ENCODE measurements at regions not wholly inside any gene's neighbourhood (a gene's known extent, or its start where the extent isn't known, plus 50 kb on each side); places are given as distances from the start of the nearest gene placed in this dataset.

DNA sequence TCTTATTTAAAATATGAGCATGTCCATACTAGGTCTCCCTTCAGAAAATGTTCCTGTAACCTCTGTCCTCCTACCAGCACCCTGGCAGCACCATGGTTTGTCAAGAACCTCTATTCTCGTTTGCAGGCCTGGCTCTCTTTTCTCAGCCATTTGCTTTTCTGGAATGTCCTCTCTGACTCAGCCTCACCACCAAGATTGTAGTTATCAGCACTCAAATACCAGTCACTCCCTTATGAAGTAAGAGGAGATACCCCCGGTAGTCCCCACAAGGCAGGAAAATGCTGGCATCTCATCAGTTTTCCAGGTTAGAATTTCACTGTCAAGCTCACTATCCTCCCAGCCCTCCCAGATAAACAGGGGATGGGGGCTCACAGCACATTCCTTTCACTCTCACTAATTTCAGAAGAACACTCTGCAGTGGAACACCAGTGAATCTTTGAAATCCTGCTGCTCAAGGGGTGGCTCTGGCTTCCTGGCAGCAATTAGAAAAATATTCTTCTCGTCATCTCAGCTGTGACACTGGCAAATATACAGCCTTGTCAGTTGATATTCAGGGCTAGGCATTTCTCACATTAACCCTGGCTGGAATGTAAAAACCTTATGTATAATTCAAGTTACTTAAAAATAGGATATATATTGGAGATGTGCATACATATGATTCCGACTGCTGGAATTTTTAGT, 129.2 kb downstream of the TBX18 start:
- ATAC-seq = no peak
- Histone ChIP-seq H3K79me2 (ENCODE audit: control insufficient read depth, insufficient read depth, low read length) (no peaks in the 10 kb centered on the region), H3K4me1 (replicated peaks in 1 of 2; ENCODE audit: control insufficient read depth in 2 of 2, insufficient read depth in 2 of 2, low read length in 2 of 2) (no peaks in the 10 kb centered on the region), H2AFZ (ENCODE audit: low read depth, low read length) (no peak overlapping the region), H3K27ac (ENCODE audit: extremely low read depth, low read depth, low read length) (no peak overlapping the region), H3K9me1 (ENCODE audit: control insufficient read depth, insufficient read depth, low read length) (no peaks in the 10 kb centered on the region), H3K9ac (ENCODE audit: insufficient read depth in 1 of 2, low read depth in 2 of 2, low read length in 2 of 2) (no peak overlapping the region), H3K4me3 (no peak overlapping the region), H3K4me2 (ENCODE audit: insufficient read depth, low read length) (no peak overlapping the region), H3K36me3 (ENCODE audit: control insufficient read depth, insufficient read depth, low read length) (no peaks in the 10 kb centered on the region), H4K20me1 (replicated peaks; ENCODE audit: control insufficient read depth, insufficient read depth, low read length) (no peaks in the 10 kb centered on the region), H3K27me3 (ENCODE audit: control insufficient read depth in 2 of 2, insufficient read depth in 2 of 2, low read length in 2 of 2) (no peaks in the 10 kb centered on the region; a peak in 1 of 5 replicates), H3K9me3 (replicated peaks; ENCODE audit: control insufficient read depth, insufficient read depth, low read depth, low read length) (no peaks in the 10 kb centered on the region)
- no TSS peak for BruUV-seq (replicated peaks)
- intact Hi-C loops (cut with micrococcal nuclease) (no loop called here), in situ Hi-C loops (cut with MboI) (no loop called here)
- FAIRE-seq = no peak
- no peak for DNase-seq (ENCODE audit: extremely low read depth in 1 of 4, low spot score in 3 of 4)
- POLR2A ChIA-PET = interaction anchor here (0.6 kb wide), 1 partner anchor 10 kb away, joined by 3 read pairs; no protein-coding TSS in a partner anchor
- CTCF ChIA-PET (ENCODE audit: low intra/inter-chr PET ratio) = no interaction called here
- no peak for TF ChIP-seq ZBTB9 (CRISPR knock-in tag; IDR thresholded peaks at IDR 0.05)
- peak; percentile 37 for TF ChIP-seq FOSL1 (tag; conservative IDR thresholded peaks at IDR 0.05)
- 3% methylated on average over 4 of the region's 4 CpGs for WGBS (ENCODE audit: insufficient coverage, low coverage, missing lambda C conversion rate)

- no peaks in the 10 kb centered on the region for H3K9me1 ChIP-seq (ENCODE audit: control insufficient read depth, insufficient read depth, low read length)
- 0% methylated on average over 1 of the region's 1 CpG for WGBS (ENCODE audit: insufficient coverage, low coverage, missing lambda C conversion rate)
- H2AFZ ChIP-seq (ENCODE audit: low read depth, low read length) = no peak overlapping the region
- no peaks in the 10 kb centered on the region for H3K4me1 ChIP-seq (replicated peaks in 1 of 2; ENCODE audit: control insufficient read depth in 2 of 2, insufficient read depth in 2 of 2, low read length in 2 of 2)
- no peak overlapping the region for H3K4me2 ChIP-seq (ENCODE audit: insufficient read depth, low read length)
- H3K27ac ChIP-seq (ENCODE audit: extremely low read depth, low read depth, low read length) = no peak overlapping the region
- in situ Hi-C loops (cut with MboI) = no loop called here
- BruUV-seq (replicated peaks) = no TSS peak
- intact Hi-C loops (cut with micrococcal nuclease) = no loop called here
- no peak for DNase-seq (ENCODE audit: extremely low read depth in 1 of 4, low spot score in 3 of 4)
- no peaks in the 10 kb centered on the region for H3K79me2 ChIP-seq (ENCODE audit: control insufficient read depth, insufficient read depth, low read length)
- H3K4me3 ChIP-seq = no peak overlapping the region
- H3K9ac ChIP-seq (ENCODE audit: insufficient read depth in 1 of 2, low read depth in 2 of 2, low read length in 2 of 2) = no peak overlapping the region
- POLR2A ChIA-PET = no interaction called here
- H3K36me3 ChIP-seq (ENCODE audit: control insufficient read depth, insufficient read depth, low read length) = no peaks in the 10 kb centered on the region
- no peak for FAIRE-seq
- H3K9me3 ChIP-seq (replicated peaks; ENCODE audit: control insufficient read depth, insufficient read depth, low read depth, low read length) = no peaks in the 10 kb centered on the region
- CTCF ChIA-PET (ENCODE audit: low intra/inter-chr PET ratio) = no interaction called here
- H3K27me3 ChIP-seq (ENCODE audit: control insufficient read depth in 2 of 2, insufficient read depth in 2 of 2, low read length in 2 of 2) = no peaks in the 10 kb centered on the region; a peak in 1 of 5 replicates
- no peaks in the 10 kb centered on the region for H4K20me1 ChIP-seq (replicated peaks; ENCODE audit: control insufficient read depth, insufficient read depth, low read length)
- no peak for ATAC-seq
- TF ChIP-seq POLR3G (IDR thresholded peaks at IDR 0.05; ENCODE audit: extremely low read depth, insufficient read length, insufficient replicate concordance) = no peak
- TF ChIP-seq ZNF778 (CRISPR knock-in tag; IDR thresholded peaks at IDR 0.05) = no peak
- TF ChIP-seq GTF2A2 (tag; IDR thresholded peaks at IDR 0.05) = no peak
- no peak for TF ChIP-seq STAG1 (CRISPR knock-in tag; IDR thresholded peaks at IDR 0.05; ENCODE audit: borderline replicate concordance)
- no peak for TF ChIP-seq ZNF766 (CRISPR knock-in tag; conservative IDR thresholded peaks at IDR 0.05)
These were observed 130.6 kb downstream of the TBX18 start for GRCh38 chr6:84633771-84634170.

Data from K562 (cell line).